Fibroblast of lung (primary cell): ENCODE measurements at regions not wholly inside any gene's neighbourhood (a gene's known extent, or its start where the extent isn't known, plus 50 kb on each side); places are given as distances from the start of the nearest gene placed in this dataset.

Experiments used
- EZH2 ChIP-seq: IDR thresholded peaks from 2 replicates; pipeline ENCODE4 v1.5.1; 2012; ENCODE audit warnings: low read length, control low read depth, mild to moderate bottlenecking; ENCODE audit errors: missing control alignments
- TF ChIP-seq, protein P1 (sequence below), 2 donors: IDR thresholded peaks in 1 of 2; conservative IDR thresholded peaks in 1 of 2; 1 replicate in 1 of 2; 2 replicates in 1 of 2; pipeline ENCODE4 v1.5.1; 2011 to 2012; ENCODE audit warnings: low read length in 2 of 2, control low read depth in 1 of 2, inconsistent platforms in 1 of 2, low read depth in 1 of 2, mild to moderate bottlenecking in 1 of 2

DNA sequence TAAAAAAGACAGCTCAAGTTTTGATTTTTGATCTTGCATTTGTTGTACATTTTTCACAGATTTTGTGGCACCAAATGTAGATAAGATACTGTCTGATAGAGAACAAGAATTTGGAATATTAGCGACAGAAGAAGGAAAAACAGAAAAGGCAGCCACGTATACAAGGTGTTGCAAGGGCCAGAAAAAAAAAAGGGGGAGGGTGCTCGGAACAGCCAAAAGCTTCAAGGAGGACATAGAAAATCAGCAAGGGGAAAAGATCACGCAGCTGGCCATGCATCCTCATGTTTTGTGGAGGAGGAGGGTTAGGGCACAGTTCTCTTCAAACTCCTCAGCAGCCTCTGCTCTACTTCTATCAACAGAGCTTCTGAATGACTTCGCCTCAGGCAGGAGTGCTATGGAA lies 80.7 kb upstream of the MROH9 start:
- TF ChIP-seq, protein P1, sequence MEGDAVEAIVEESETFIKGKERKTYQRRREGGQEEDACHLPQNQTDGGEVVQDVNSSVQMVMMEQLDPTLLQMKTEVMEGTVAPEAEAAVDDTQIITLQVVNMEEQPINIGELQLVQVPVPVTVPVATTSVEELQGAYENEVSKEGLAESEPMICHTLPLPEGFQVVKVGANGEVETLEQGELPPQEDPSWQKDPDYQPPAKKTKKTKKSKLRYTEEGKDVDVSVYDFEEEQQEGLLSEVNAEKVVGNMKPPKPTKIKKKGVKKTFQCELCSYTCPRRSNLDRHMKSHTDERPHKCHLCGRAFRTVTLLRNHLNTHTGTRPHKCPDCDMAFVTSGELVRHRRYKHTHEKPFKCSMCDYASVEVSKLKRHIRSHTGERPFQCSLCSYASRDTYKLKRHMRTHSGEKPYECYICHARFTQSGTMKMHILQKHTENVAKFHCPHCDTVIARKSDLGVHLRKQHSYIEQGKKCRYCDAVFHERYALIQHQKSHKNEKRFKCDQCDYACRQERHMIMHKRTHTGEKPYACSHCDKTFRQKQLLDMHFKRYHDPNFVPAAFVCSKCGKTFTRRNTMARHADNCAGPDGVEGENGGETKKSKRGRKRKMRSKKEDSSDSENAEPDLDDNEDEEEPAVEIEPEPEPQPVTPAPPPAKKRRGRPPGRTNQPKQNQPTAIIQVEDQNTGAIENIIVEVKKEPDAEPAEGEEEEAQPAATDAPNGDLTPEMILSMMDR (conservative IDR thresholded peaks at IDR 0.05 in 1 of 2, IDR thresholded peaks at IDR 0.05 in 1 of 2; ENCODE audit: low read depth in 1 of 2, low read length in 2 of 2), result no peak
- no peak for TF ChIP-seq EZH2
